Liver (tissue), 8 donors: ENCODE measurements at regions not wholly inside any gene's neighbourhood (a gene's known extent, or its start where the extent isn't known, plus 50 kb on each side); places are given as distances from the start of the nearest gene placed in this dataset.

Experiments
- DNase-seq: peaks from one replicate; pipeline ENCODE4 v3.0.0-alpha.2; 2017; ENCODE audit warnings: low spot score
- H3K27ac ChIP-seq, 2 donors: one replicate each; pipeline ENCODE4 v1.7.0; 2013; ENCODE audit warnings: inconsistent platforms in 2 of 2, low read length in 2 of 2, control low read depth in 1 of 2, low read depth in 1 of 2, mild to moderate bottlenecking in 1 of 2
- H3K27me3 ChIP-seq, 4 donors: one replicate each; pipeline versions ENCODE4 v1.6.1 to v1.7.0; 2013; ENCODE audit warnings: low read length in 3 of 4, inconsistent platforms in 1 of 4, mild to moderate bottlenecking in 1 of 4, moderate library complexity in 1 of 4; ENCODE audit not compliant: control insufficient read depth in 4 of 4, insufficient read depth in 4 of 4
- H3K36me3 ChIP-seq, 4 donors: one replicate each; pipeline versions ENCODE4 v1.6.1 to v1.7.0; 2013; ENCODE audit warnings: low read length in 3 of 4, mild to moderate bottlenecking in 3 of 4, low read depth in 1 of 4, moderate library complexity in 1 of 4; ENCODE audit not compliant: control insufficient read depth in 4 of 4, insufficient read depth in 3 of 4
- H3K4me1 ChIP-seq, 4 donors: one replicate each; pipeline versions ENCODE4 v1.6.1 to v1.7.0; 2013; ENCODE audit warnings: low read length in 3 of 4, mild to moderate bottlenecking in 3 of 4, moderate library complexity in 1 of 4; ENCODE audit not compliant: control insufficient read depth in 4 of 4, insufficient read depth in 4 of 4
- H3K4me3 ChIP-seq, 3 donors: one replicate each; pipeline versions ENCODE4 v1.6.1 to v1.7.0; 2013; ENCODE audit warnings: low read length in 3 of 3, control low read depth in 1 of 3, low read depth in 1 of 3, mild to moderate bottlenecking in 1 of 3
- H3K9ac ChIP-seq, 2 donors: one replicate each; pipeline ENCODE4 v1.7.0; 2013; ENCODE audit warnings: low read length in 2 of 2, mild to moderate bottlenecking in 2 of 2, moderate library complexity in 2 of 2, control low read depth in 1 of 2, low read depth in 1 of 2
- H3K9me3 ChIP-seq, 4 donors: one replicate each; pipeline versions ENCODE4 v1.6.1 to v1.7.0; 2013; ENCODE audit warnings: low read length in 3 of 4; ENCODE audit not compliant: control insufficient read depth in 4 of 4
- EGR1 ChIP-seq, 2 donors: IDR thresholded peaks; 2 replicates each; pipeline ENCODE4 v1.6.1; 2016 to 2018; ENCODE audit warnings: antibody characterized with exemption in 2 of 2, low read depth in 2 of 2
- FOXA1 ChIP-seq: IDR thresholded peaks from 2 replicates; pipeline ENCODE4 v1.6.1; 2016; ENCODE audit warnings: antibody characterized with exemption
- FOXA2 ChIP-seq: IDR thresholded peaks from 2 replicates; pipeline ENCODE4 v1.6.1; 2016; ENCODE audit warnings: antibody characterized with exemption
- HNF4A ChIP-seq, 2 donors: conservative IDR thresholded peaks; 2 replicates each; pipeline ENCODE4 v1.6.1; 2016; ENCODE audit warnings: antibody characterized with exemption in 2 of 2, mild to moderate bottlenecking in 2 of 2
- HNF4G ChIP-seq: IDR thresholded peaks from 2 replicates; pipeline ENCODE4 v1.6.1; 2016; ENCODE audit warnings: antibody characterized with exemption
- JUND ChIP-seq, 2 donors: IDR thresholded peaks; 2 replicates each; pipeline ENCODE4 v1.6.1; 2016; ENCODE audit warnings: antibody characterized with exemption in 2 of 2
- RAD21 ChIP-seq, 2 donors: IDR thresholded peaks; 2 replicates each; pipeline ENCODE4 v1.6.1; 2016; ENCODE audit warnings: antibody characterized with exemption in 2 of 2, mild to moderate bottlenecking in 2 of 2
- SP1 ChIP-seq: IDR thresholded peaks from 2 replicates; pipeline ENCODE4 v1.6.1; 2018; ENCODE audit warnings: antibody characterized with exemption, mild to moderate bottlenecking
- TAF1 ChIP-seq: conservative IDR thresholded peaks from 2 replicates; pipeline ENCODE4 v1.6.1; 2016; ENCODE audit warnings: antibody characterized with exemption, mild to moderate bottlenecking
- YY1 ChIP-seq: IDR thresholded peaks from 2 replicates; pipeline ENCODE4 v1.6.1; 2016; ENCODE audit warnings: antibody characterized with exemption, mild to moderate bottlenecking
- WGBS: extraction: QIAGEN DNeasy Blood & Tissue Kit; methylation state at CpG from one replicate; pipeline ENCODE4 v1.1.7; 2013; 5-methylcytosine and 5-hydroxymethylcytosine counted together
- TF ChIP-seq, protein P1 (sequence below): IDR thresholded peaks from 2 replicates; pipeline ENCODE4 v1.6.1; 2016; ENCODE audit warnings: antibody characterized with exemption
- TF ChIP-seq, protein P2 (sequence below): IDR thresholded peaks from 2 replicates; pipeline ENCODE4 v1.6.1; 2016; ENCODE audit warnings: antibody characterized with exemption
- TF ChIP-seq, protein P3 (sequence below): IDR thresholded peaks from 2 replicates; pipeline ENCODE4 v1.6.1; 2016; ENCODE audit warnings: antibody characterized with exemption, mild to moderate bottlenecking
- TF ChIP-seq, protein P4 (sequence below): IDR thresholded peaks from 2 replicates; pipeline ENCODE4 v1.6.1; 2016; ENCODE audit warnings: antibody characterized with exemption
- TF ChIP-seq, protein P5 (sequence below): fragments of 150-350 bp; IDR thresholded peaks from 2 replicates; pipeline ENCODE4 v1.5.1; 2017; ENCODE audit warnings: improper control_type of control experiment, low read depth, low read length; ENCODE audit not compliant: missing input control
- donor health status: healthy.
- donor health status: healthy.
- donor health status: healthy.
- donor health status: healthy.
- donor health status: healthy.

DNA sequence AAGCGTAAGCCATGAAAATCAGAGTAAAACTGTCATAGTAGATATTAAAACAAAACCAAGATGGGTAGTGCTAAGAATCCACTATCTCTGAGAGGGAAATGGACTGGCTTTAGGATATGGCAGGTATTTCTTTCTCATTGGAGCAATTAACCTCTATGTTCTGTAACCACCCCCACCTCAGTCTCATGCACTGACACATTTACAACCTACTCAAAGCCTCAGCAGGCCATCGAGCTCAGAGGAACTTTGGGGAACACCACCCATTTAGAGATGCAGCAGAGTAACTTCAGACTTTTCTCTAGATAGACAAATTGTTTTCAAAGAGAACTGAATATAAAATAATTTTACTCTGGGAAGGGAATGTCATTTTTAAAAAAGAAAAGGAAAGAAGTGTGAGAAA lies 615.8 kb upstream of the ZFHX3 start:
- no peaks in the 10 kb centered on the region for H3K4me1 ChIP-seq
- no peak for TF ChIP-seq SP1
- no peak for TF ChIP-seq YY1
- no peak for TF ChIP-seq EGR1 (IDR thresholded peaks at IDR 0.05; ENCODE audit: low read depth in 2 of 2)
- no peak for TF ChIP-seq JUND (IDR thresholded peaks at IDR 0.05)
- TF ChIP-seq HNF4A (conservative IDR thresholded peaks at IDR 0.05) = no peak
- TF ChIP-seq, protein P1, sequence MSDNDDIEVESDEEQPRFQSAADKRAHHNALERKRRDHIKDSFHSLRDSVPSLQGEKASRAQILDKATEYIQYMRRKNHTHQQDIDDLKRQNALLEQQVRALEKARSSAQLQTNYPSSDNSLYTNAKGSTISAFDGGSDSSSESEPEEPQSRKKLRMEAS = no peak
- TF ChIP-seq, protein P2, sequence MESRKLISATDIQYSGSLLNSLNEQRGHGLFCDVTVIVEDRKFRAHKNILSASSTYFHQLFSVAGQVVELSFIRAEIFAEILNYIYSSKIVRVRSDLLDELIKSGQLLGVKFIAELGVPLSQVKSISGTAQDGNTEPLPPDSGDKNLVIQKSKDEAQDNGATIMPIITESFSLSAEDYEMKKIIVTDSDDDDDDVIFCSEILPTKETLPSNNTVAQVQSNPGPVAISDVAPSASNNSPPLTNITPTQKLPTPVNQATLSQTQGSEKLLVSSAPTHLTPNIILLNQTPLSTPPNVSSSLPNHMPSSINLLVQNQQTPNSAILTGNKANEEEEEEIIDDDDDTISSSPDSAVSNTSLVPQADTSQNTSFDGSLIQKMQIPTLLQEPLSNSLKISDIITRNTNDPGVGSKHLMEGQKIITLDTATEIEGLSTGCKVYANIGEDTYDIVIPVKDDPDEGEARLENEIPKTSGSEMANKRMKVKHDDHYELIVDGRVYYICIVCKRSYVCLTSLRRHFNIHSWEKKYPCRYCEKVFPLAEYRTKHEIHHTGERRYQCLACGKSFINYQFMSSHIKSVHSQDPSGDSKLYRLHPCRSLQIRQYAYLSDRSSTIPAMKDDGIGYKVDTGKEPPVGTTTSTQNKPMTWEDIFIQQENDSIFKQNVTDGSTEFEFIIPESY = no peak
- TF ChIP-seq FOXA2 = no peak
- no peak for TF ChIP-seq FOXA1
- TF ChIP-seq RAD21 (IDR thresholded peaks at IDR 0.05) = no peak
- TF ChIP-seq TAF1 = no peak
- TF ChIP-seq HNF4G = no peak
- TF ChIP-seq, protein P3, sequence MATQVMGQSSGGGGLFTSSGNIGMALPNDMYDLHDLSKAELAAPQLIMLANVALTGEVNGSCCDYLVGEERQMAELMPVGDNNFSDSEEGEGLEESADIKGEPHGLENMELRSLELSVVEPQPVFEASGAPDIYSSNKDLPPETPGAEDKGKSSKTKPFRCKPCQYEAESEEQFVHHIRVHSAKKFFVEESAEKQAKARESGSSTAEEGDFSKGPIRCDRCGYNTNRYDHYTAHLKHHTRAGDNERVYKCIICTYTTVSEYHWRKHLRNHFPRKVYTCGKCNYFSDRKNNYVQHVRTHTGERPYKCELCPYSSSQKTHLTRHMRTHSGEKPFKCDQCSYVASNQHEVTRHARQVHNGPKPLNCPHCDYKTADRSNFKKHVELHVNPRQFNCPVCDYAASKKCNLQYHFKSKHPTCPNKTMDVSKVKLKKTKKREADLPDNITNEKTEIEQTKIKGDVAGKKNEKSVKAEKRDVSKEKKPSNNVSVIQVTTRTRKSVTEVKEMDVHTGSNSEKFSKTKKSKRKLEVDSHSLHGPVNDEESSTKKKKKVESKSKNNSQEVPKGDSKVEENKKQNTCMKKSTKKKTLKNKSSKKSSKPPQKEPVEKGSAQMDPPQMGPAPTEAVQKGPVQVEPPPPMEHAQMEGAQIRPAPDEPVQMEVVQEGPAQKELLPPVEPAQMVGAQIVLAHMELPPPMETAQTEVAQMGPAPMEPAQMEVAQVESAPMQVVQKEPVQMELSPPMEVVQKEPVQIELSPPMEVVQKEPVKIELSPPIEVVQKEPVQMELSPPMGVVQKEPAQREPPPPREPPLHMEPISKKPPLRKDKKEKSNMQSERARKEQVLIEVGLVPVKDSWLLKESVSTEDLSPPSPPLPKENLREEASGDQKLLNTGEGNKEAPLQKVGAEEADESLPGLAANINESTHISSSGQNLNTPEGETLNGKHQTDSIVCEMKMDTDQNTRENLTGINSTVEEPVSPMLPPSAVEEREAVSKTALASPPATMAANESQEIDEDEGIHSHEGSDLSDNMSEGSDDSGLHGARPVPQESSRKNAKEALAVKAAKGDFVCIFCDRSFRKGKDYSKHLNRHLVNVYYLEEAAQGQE = no peak
- H3K9me3 ChIP-seq = no peaks in the 10 kb centered on the region
- DNase-seq = no peak
- H3K9ac ChIP-seq = no peak overlapping the region
- no peak overlapping the region for H3K27ac ChIP-seq
- 54% methylated on average over 2 of the region's 2 CpGs for WGBS
- H3K27me3 ChIP-seq = peaks cover 0 to 6% (median 0%) of the 10 kb centered on the region in 4 donors
- H3K36me3 ChIP-seq = no peaks in the 10 kb centered on the region
- H3K4me3 ChIP-seq = no peak overlapping the region

DNA sequence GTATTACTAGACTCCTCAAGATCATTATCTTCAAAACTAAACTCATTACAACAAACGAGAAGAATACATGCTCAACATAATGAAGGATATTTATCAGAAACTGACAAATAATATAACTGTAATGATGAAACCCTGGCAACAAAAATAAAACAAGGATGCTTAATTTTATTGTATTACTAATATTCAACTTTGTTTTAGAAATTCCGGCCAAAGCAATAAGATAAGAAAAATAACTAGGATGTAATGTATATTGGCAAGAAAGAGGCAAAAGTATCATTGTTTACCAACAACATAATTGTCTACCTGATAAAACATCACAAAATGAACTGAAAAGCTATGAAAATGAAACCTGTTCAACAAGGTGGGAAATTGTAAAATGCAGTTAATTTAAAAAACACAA lies 588.3 kb upstream of the ZFHX3 start:
- no peaks in the 10 kb centered on the region for H3K27me3 ChIP-seq
- H3K36me3 ChIP-seq = no peaks in the 10 kb centered on the region
- H3K4me3 ChIP-seq = no peak overlapping the region
- WGBS = 76% methylated on average over 2 of the region's 2 CpGs
- H3K9ac ChIP-seq = no peak overlapping the region
- H3K9me3 ChIP-seq = peaks cover 0 to 11% (median 3%) of the 10 kb centered on the region in 4 donors
- DNase-seq = no peak
- TF ChIP-seq YY1 (no peak), FOXA1 (no peak)
- TF ChIP-seq, protein P3 = no peak
- TF ChIP-seq, protein P4, sequence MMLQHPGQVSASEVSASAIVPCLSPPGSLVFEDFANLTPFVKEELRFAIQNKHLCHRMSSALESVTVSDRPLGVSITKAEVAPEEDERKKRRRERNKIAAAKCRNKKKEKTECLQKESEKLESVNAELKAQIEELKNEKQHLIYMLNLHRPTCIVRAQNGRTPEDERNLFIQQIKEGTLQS = no peak
- TF ChIP-seq, protein P5, sequence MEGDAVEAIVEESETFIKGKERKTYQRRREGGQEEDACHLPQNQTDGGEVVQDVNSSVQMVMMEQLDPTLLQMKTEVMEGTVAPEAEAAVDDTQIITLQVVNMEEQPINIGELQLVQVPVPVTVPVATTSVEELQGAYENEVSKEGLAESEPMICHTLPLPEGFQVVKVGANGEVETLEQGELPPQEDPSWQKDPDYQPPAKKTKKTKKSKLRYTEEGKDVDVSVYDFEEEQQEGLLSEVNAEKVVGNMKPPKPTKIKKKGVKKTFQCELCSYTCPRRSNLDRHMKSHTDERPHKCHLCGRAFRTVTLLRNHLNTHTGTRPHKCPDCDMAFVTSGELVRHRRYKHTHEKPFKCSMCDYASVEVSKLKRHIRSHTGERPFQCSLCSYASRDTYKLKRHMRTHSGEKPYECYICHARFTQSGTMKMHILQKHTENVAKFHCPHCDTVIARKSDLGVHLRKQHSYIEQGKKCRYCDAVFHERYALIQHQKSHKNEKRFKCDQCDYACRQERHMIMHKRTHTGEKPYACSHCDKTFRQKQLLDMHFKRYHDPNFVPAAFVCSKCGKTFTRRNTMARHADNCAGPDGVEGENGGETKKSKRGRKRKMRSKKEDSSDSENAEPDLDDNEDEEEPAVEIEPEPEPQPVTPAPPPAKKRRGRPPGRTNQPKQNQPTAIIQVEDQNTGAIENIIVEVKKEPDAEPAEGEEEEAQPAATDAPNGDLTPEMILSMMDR = no peak
- H3K4me1 ChIP-seq = no peaks in the 10 kb centered on the region
- no peak overlapping the region for H3K27ac ChIP-seq
